NCI-H1417 treated with DMSO at 0.1 percent for 48 hours (cell line): ENCODE measurements at regions not wholly inside any gene's neighbourhood (a gene's known extent, or its start where the extent isn't known, plus 50 kb on each side); places are given as distances from the start of the nearest gene placed in this dataset.

ENCODE experiments used
- DNase-seq: peaks from one replicate; lab custom pipeline; 2025; lab: John Stamatoyannopoulos, UW

- no peak for DNase-seq
Measured at GRCh38 chr10:88172159-88172558, 308.7 kb downstream of the PTEN start.

GRCh38 chr10:88174391-88174790 lies 311.0 kb downstream of the PTEN start:
- no peak for DNase-seq

GRCh38 chr10:88178758-88179157 lies 315.3 kb downstream of the PTEN start:
- DNase-seq: no peak

GRCh38 chr10:88179831-88180230 lies 316.4 kb downstream of the PTEN start:
- DNase-seq: no peak

GRCh38 chr10:88181902-88182600 lies 318.6 kb downstream of the PTEN start:
- peak; percentile 52 for DNase-seq

GRCh38 chr10:88182601-88182930 lies 319.1 kb downstream of the PTEN start:
- no peak for DNase-seq

- no peak for DNase-seq
Measured at GRCh38 chr10:88184543-88185297, 321.3 kb downstream of the PTEN start.

- no peak for DNase-seq
Measured at GRCh38 chr10:88185830-88186229, 322.4 kb downstream of the PTEN start.

GRCh38 chr10:88186335-88186734 lies 322.9 kb downstream of the PTEN start:
- DNase-seq: no peak

- no peak for DNase-seq
Measured at GRCh38 chr10:88187472-88187871, 324.0 kb downstream of the PTEN start.

GRCh38 chr10:88190123-88190522 lies 326.7 kb downstream of the PTEN start:
- no peak for DNase-seq

- DNase-seq: no peak
Measured at GRCh38 chr10:88190540-88191235, 327.3 kb downstream of the PTEN start.

GRCh38 chr10:88193018-88193417 lies 329.6 kb downstream of the PTEN start:
- no peak for DNase-seq

- no peak for DNase-seq
Measured at GRCh38 chr10:88194041-88194887, 330.8 kb downstream of the PTEN start.

GRCh38 chr10:88194961-88195367 lies 331.5 kb downstream of the PTEN start:
- no peak for DNase-seq

GRCh38 chr10:88195841-88196240 lies 332.4 kb downstream of the PTEN start:
- DNase-seq: no peak

- no peak for DNase-seq
Measured at GRCh38 chr10:88196291-88196690, 332.9 kb downstream of the PTEN start.

GRCh38 chr10:88198023-88198422 lies 334.6 kb downstream of the PTEN start:
- DNase-seq: no peak

GRCh38 chr10:88200312-88201032 lies 337.0 kb downstream of the PTEN start:
- no peak for DNase-seq

GRCh38 chr10:88205842-88206446 lies 342.5 kb downstream of the PTEN start:
- DNase-seq: no peak

GRCh38 chr10:88207121-88207546 lies 343.7 kb downstream of the PTEN start:
- no peak for DNase-seq
